ENCODE measurements at regions not wholly inside any gene's neighbourhood (a gene's known extent, or its start where the extent isn't known, plus 50 kb on each side); places are given as distances from the start of the nearest gene placed in this dataset.
"Not testable (repeated sequence)": the region's sequence is repeated elsewhere in the genome, so short reads cannot be mapped to it uniquely, and the experiment has no call there.

DNA sequence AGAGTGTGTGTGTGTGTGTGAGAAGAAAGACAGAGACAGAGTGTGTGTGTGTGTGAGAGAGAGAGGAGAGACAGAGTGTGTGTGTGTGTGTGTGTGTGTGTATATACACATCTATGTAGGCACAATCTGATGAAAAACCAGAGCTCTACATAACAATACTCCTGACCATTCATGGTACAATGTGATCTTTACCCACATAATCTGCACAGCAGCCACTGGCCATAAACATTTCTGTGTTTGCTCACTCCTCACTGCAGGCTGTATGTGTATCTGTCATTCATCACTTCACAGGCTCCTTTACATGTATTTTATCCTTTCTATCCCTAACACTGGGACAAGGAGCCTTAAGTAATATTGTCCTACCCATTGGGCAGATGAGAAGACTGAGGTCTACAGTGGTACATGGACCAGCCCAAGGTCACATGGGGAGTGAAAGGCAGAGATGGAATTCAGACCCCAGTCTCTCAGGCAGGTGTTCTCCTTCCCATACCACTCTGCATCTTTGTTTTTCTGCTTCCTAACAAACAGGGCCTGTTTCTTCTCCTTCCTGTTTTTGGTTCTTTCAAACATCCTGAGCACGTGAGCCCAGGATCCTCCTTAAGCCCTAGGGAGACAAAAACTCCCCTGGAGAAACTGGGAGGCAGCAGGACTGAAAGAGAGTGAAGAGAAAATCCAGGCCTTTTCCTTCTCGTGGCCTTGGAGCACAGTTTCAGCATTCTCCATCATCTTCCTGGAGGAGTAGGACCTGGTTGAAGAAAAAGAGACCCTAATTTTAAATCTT lies 201.7 kb upstream of the MSX2 start:
- ATAC-seq: no peak
- DNase-seq: no peak

DNA sequence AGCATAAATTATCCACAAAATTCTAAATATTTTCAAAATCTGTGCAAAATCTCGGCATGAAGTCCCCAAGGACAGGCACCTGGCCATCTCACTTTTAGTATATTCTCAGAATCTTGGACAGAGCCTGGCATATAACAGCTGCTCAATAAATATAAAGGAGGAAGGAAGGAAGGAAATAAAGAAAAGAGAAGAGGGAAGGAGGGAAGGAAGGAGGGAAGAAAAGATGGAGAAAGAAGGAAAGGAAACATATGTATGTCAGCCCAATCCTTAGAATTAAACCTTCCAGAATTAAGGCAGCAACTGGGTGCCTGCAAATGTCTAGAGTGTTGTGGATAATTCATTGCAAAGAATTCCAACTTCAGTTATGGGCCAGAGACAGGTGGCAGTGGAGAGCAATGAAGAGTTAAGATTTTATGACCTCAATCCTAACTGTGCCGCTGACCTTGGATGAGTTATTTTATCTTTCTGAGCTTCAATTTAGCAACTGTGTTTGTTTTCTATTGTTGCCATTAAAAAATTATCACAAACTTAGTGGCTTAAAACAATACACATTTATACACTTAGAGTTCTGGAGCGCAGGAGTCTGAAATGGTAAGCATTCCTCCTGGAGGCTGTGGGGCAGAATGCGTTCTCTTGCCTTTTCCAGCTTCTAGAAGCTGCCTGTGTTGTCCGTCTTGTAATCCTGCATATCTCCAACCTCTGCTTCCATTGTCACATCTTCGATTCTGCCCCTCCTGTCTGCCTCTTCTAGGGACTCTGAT lies 200.9 kb upstream of the MSX2 start:
- no peak for DNase-seq
- no peak for ATAC-seq

DNA sequence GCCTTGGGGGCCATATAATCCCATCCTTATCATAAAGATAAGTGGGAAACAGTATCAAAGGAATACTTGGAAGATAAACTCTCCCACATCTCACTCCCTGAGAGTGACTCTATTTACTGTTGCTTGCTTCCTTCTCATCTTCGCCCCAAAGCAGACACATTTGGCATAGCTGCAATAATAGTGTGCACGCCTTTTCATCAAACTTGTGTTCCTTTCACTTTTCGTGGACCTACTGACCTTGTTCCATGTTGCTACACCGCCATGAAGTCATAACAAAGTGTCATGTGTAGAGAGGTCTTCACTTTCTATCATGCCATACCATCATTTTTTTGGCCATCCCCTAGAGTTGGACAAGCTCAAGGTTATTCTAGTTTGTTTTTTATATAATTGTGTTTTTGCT lies 200.0 kb upstream of the MSX2 start:
- DNase-seq: no peak
- ATAC-seq: no peak

DNA sequence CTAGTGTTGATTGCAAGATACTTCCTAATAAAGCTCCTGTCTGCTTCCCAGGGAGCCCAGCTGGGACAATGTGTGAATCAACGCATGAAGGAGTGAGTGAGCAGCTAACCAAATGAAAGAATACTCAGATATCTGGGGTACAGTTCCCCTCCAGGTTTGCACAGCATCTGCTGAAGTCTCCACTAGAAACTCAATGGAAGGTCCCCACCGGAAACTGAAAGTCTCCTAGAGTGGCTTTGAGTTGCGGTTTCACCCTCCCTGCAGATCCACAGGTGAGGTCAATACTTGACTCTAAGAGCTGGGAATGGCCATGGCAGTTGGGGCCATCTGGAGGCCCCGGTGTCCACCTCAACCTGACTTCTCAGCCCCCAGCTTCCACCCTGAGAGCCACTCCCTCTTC lies 198.2 kb upstream of the MSX2 start:
- DNase-seq: no peak
- no peak for ATAC-seq

DNA sequence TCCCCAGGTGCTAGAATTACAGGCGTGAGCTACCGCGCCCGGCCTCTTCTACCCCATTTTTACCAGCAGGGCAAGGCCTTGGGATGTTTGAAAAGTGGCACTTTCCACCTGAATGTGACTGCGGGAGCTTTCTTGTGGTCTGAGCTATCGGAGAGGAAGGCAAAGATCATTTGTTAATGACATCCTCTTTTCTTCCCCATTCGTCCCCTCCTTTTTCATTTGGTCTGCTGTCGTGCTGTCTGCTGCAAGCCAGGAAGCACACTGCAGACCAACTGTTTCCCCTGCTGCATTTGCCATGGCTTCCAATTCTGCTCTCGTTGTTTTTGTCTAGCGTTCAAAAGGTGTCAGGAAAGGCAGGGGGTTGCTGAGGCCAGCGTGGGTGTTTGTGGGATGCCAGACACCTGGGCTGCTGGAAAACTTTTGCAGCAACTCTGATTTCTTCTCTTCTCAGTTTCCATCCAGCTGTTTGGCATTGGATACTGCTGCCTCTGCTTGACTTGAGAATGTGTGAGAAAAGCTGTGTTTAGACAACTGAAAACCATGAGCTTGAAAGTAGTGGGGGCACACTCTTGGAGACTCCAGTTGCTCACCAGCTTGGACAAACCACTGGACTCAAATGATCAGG lies 196.4 kb upstream of the MSX2 start:
- no peak for DNase-seq
- no peak for ATAC-seq

DNA sequence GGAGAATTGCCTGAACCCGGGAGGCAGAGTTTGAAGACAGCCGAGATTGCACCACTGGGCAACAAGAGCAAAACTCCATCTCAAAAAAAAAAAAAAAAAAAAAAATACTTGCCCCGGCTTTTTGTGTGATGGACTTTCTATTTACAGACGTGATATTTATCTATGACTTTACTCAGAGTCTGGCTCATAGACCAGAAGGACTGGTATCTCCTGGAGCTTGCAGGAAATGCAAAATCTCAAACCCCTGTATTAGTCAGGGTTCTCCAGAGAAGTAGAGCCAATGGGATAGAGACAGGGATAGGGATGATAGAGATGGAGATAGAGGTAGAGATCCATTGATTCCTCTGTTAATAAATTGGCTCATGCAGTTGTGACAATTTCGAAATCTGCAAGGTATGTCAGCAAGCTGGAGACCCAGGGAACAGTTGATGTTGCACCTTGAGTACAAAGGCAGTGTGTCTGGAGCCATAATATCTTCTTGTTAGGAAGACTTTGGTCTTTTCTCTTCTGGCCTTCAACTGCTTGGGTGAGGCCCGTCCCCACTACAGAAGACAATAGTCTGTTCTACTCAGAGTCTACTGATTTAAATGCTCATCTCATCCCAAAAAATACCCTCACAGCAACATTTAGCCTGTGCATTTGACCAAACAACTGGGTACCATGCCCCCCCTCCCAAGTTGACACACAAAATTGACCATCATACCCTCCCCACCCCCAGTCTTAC lies 195.4 kb upstream of the MSX2 start:
- no peak for ATAC-seq
- DNase-seq: no peak

DNA sequence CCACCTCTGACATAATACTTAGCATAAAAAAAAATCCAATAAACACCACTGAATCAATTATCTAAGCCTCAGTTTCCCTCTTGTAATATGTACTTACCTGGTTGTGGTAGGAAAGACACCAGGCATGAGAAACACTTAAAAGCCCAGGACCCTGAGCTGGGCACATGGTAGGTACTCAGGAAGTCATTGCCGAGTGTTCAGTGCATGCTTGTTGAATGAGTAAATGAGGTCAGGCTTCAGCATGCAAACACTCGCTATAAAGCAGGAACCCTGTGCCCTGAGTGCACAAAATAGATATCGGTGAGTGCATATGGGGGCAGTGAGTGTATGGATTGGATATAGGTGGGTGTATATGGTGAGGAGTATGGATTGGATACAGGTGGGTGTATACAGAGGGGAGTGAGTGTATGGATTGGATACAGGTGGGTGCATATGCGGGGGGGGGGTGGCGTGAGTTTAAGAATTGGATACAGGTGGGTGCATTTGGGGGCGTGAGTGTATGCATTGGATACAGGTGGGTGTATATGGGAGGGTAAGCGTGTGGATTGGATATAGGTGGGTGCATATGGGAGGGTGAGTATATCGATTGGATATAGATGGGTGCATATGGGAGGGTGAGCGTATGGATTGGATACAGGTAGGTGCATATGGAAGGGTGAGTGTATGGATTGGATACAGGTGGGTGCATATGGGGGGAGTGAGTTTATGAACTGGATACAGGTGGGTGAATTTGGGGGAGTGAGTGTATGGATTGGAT lies 194.3 kb upstream of the MSX2 start:
- ATAC-seq (no peak), DNase-seq (no peak)

DNA sequence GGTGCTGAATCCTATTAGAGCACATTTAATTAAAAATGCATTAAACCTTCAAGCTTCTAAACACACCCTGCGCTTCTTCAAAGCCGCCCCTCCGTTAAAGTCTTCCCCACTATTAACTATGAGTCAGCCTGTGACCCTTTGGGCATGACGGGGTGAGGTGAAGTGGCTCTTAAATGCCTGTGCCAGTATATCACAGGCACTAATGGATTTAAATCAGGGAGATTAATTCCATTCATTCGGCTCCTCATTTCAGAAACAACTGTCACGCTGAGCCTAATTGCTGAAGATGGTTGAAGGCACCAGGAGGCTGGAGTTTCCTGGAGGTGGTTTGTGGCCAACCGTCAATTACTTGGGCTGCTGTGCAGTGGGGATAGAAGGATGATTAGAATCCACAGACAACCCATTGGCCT lies 192.6 kb upstream of the MSX2 start:
- DNase-seq: no peak
- ATAC-seq: no peak

DNA sequence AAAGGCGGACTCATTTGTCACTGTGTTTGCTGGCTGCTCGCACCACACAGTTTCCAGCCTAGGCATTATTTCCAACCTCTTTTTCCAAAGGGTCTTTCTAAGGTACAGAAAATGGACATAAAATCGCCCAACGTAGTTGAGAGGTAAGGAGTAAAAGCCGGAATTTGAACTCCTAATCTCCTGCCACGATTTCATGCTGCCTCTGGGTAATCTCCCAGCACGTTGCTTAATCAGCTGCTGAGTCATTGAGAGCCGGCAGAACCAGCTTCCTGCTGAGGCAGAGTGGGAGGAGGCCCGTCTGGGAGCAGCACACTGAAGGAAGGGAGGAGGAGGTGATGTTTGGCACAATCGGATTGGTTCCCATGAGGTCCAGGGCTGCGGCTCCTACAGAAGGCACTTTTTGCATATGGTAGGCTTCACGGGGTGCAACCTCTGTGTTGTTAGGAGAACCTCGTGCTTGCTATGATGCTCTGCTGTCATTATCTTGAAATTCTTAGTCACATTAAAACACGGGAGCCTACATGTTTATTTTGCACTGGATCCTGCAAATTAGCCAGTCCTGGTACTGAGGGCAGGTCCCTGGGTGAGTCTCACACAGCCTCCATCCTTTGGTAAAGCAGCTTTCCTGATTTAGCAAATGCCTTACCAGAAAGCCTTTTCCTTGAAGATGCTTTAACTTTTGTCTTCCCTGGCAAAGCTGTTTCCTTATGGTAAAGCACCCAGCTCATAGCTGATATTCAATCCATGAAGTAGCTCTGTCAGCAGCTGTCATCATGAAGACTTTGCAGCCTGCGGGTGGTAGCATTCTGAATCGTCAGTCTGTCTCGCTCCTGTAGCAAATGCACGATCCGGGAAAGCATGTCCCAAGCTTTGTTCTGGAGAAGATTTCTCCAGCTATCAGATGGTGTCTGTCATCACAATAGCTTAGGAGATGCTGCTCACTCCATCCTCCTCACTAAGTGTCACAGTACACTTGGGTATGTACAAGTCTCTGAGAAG lies 191.6 kb upstream of the MSX2 start:
- ATAC-seq (no peak), DNase-seq (peak; percentile 7)

DNA sequence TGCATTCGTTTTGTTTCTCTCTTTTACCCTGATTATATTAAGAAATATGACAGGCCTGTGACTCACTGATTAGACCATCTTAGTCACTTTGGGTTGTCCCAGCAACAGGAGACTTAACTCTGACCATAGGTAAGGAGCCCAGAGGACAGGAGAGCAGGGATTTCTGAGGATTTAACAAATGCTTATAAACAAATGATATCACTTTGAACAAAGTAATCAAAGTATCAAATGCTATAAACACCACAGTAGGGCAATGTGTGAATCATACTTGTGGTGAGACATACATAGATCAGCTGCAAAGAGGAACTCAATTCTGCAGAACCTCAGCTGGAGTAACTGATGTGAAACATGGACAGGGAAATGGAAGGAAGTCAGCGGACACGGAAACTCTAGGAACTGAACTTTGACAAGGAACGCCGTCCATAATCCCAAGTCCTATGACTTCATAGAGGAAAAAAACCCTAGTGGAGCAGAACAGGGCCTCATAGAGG lies 190.6 kb upstream of the MSX2 start:
- ATAC-seq: peak; percentile 23

DNA sequence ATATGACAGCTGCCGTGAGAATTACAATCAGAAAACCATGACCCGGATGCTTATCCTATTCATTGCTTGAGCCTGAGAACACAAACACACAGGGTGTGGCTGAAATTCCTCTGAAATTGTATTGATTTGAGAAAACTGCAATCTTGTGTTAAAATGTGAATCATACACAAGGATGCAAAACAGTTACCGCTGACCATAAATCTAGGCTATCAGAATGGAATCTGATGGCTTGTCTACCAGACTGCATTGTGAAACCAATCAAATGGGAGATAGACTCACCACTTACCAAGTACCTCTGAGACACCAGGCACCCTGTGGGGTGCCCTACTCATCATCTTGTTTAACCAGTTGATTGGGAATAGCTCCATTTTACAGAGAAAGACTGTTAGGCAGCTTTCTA lies 188.7 kb upstream of the MSX2 start:
- DNase-seq (no peak), ATAC-seq (no peak)

More for the DNA sequence above, 190.6 kb upstream of the MSX2 start:
- no peak for DNase-seq

DNA sequence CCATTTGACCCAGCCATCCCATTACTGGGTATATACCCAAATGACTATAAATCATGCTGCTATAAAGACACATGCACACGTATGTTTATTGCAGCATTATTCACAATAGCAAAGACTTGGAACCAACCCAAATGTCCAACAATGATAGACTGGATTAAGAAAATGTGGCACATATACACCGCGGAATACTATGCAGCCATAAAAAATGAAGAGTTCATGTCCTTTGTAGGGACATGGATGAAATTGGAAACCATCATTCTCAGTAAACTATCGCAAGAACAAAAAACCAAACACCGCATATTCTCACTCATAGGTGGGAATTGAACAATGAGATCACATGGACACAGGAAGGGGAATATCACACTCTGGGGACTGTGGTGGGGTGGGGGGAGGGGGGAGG lies 184.6 kb upstream of the MSX2 start:
- ATAC-seq, DNase-seq: not testable (repeated sequence)

DNA sequence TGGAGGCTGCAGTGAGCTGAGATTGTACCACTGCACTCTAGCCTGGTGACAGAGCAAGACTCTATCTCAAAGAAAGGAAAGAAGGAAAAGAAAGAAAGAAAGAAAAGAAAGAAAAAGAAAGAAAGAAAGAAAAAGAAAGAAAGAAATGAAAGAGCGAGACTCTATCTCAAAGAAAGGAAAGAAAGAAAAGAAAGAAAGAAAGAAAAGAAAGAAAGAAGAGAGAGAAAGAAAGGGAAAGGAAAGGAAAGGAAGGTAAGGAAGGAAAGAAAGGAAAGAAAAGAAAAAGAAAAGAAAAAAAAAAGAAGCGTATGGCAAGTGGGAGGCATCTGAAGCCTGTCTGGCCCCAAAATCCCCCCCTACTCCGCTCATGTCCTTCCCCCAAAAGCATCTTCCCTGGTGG lies 182.3 kb upstream of the MSX2 start:
- DNase-seq: no peak
- ATAC-seq: no peak

DNA sequence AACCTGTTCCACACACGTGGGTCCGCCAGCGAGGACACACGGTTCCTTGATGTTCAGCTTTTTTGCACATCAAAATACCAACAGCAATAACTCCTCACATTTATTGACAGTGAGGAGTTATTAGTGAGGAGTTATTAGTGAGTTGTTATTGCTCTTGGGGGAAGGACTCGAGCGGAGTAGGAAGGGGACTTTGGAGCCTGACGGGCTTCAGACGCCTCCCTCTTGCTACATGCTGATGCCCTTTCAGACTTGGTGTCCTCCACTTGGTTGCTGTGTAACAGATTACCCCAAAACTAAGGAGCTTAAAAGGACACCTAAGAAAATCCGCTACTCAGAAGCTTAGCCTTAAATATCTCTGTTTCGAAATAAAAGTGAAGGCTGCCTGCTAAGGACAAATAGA lies 181.9 kb upstream of the MSX2 start:
- no peak for DNase-seq
- ATAC-seq: no peak

DNA sequence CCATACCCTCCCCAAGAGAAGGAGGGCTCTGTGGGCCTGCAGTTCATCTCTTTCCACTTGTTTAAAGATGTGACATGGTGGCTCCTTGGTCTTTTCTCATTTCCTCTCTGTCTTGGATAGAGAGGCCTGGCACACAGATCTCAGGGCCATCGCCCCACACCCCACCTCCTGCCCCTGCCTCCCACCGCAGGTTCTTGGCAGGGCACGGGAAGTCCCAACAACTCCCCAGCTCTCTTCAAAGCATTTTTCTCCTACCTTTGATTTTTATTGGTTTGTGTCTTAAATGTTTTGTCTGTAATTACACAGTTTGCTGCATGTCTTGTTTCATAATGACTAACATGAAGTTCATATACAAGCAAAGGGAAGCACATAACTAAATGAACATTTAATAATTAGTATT lies 178.5 kb upstream of the MSX2 start:
- ATAC-seq (no peak), DNase-seq (no peak)

DNA sequence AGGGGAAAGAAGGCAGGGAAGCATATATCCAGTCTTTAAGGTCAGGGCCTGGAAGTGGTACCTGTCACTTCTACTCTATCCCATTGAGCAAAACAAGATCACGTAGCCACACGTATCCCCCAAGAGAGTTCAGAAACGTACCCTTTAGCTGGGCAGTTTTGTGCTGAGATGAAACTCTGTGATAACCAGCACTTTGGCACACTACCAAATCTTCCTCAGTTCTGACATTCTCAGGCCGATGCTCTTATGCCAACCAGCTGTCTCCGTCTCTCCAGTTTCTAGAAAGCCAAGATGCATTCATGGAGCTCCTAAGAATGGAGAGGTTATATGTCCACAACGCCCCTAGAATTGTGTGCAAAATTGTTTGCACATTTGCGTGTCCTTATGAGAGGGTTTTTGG lies 176.6 kb upstream of the MSX2 start:
- ATAC-seq (no peak), DNase-seq (no peak)

DNA sequence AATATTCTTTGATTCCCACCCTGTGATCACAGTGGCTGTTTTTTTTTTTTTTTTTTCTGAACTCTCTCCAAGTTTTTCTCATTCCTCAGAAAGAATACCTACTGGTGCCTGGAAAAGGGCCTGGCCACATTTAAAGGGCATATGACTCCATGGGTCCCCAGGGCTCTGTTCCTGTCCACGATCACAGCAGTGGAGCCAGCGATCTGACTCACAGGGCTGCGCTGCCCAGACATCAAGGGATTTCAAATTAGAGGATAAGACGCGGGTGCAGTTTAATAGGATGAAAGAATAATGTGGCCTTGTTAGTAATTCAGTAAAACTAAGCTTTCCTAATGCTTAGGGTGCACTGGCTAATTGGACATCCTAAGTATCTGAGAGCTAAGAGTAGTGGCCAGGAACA lies 175.1 kb upstream of the MSX2 start:
- DNase-seq (no peak), ATAC-seq (no peak)

DNA sequence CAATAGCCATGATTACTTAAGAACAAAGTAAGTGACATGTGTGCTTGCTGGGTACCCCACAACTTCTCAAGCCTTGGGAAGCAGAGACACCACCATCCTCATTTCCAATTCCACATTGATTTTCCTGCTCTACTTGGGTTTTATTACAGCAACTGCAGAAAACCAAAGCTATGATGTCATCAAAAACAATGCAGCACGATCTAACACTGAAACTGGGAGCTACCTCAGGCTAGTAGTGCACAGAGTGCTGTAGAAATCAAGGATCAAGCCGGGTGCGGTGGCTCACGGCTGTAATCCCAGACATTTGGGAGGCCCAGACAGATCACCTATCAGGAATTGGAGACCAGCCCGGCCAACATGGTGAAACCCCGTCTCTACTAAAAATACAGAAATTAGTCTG lies 174.4 kb upstream of the MSX2 start:
- ATAC-seq: no peak

DNA sequence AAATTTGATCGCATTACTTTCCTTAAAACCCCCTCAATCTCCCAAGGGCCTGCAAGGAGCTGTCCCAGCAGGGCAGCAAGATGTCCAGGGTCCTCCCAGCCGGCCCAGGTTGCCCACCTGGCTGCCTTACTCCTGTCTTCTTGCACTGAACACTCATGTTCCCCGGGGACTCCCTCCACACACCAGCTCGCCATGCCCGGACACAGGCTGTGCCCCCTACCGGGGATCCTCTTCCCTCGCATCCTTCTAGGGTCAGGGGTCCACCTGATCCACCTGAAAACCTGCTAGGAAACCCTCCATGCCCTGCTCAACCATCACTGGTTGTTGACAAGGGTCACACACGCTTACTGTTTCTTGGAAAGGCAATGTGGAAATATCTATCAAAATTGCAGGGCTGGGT lies 172.0 kb upstream of the MSX2 start:
- no peak for DNase-seq
- no peak for ATAC-seq

More for the DNA sequence above, 174.4 kb upstream of the MSX2 start:
- no peak for DNase-seq

DNA sequence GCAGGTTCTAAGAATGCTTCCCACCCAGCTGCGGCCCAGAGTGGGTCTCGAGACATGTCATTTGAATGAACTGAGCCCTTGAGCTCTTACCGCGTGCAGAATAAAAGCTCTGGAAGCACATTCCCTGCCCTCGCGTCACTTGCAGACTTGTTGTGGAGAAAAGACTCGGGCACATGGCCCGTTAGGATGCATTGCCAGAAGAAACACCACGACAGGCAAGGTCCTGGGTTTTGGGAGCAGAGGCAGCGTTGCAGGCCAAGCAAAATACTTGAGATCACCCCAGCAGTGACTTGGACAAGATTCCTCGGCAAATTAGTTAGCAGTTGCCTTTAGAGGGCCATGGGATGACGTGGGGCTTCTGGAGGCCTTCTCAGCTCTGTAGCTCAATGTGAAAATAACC lies 170.8 kb upstream of the MSX2 start:
- DNase-seq: no peak
- ATAC-seq: no peak

DNA sequence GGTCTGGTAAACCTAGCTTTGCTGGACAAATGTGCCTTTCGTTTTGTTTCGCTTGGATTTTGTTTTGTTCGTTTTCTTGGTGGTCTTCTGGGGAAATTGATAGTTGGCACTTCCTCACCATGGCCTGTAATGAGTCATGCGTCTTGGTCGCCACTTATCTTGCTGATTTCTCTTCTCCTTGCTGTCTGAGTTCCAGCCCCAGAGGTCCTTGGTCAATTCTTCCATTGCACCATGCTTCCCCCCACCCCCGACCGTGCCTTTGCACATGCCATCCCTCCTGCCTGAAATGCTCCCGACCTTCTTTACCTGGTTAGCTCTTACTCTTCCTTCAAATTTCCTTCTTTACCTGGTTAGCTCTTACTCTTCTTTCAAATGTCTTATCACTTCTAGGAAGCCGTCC lies 168.7 kb upstream of the MSX2 start:
- DNase-seq (no peak), ATAC-seq (no peak)

Measured in stimulated activated naive CD8-positive, alpha-beta T cell treated with anti-CD3 and anti-CD28 coated beads, Interleukin-15, Interleukin-2, amounts not matched to agents 100 U/mL and 50 U/mL, for 24 hours (primary cell).